TTC549 (cell line): ENCODE measurements at regions not wholly inside any gene's neighbourhood (a gene's known extent, or its start where the extent isn't known, plus 50 kb on each side); places are given as distances from the start of the nearest gene placed in this dataset.

Experiments
- FAIRE-seq: peaks from 2 replicates; lab custom pipeline; 2012; peaks lifted over from hg19 to GRCh38; lab: Jason Lieb, UNC

- peak; percentile 77 for FAIRE-seq
Observed at GRCh38 chr21:28788030-28788429, 204.6 kb downstream of the LTN1 start.

- no peak for FAIRE-seq
Observed at GRCh38 chr21:28783641-28784185, 209.0 kb downstream of the LTN1 start.

DNA sequence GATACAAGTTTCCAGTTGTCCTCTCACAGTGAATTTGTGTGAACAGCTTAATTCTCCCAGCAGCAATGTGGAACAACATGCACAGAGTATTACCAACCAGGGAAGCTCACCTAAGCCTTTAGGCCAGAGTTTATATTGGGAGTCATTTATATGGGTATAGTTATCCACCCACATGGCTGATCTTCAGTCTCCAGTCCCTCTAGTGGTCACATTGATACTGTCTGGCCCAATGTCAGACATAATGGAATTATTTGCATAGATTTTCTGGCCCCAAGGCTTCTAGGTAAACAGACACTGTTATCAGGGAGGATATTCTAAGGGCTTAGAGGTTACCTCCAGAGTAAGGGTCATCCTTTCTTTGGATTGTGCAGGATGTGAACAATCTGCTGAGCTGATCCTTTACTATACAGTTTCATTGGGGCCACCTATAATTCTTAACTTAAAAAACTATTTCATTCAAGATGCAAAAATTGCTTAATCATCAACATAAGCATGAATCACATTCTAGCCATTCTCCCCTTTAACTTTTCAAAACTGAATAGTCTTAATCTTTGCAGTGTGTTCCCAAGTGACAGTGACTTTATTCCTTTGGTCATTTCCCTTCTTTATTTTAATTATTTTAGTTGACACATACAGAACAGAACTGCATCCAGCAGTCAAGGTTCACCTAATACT lies 210.9 kb downstream of the LTN1 start:
- FAIRE-seq, result peak; percentile 62

DNA sequence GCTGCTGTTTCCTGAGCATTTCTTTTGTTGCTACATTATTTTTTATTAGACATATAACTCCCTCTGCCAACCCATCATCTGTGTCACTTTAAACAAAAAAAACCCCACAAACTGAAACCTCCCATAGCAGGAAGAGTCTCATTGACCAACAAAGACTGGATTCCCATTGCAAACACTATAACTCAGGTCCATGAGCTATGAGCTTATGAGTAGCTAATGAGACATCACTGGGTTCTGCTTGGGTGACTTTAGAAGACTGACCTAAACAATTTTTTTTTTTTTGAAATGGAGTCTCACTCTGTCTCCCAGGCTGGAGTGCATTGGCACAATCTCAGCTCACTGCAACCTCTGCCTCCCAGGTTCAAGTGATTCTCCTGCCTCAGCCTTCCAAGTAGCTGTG lies 212.8 kb downstream of the LTN1 start:
- FAIRE-seq, result no peak

DNA sequence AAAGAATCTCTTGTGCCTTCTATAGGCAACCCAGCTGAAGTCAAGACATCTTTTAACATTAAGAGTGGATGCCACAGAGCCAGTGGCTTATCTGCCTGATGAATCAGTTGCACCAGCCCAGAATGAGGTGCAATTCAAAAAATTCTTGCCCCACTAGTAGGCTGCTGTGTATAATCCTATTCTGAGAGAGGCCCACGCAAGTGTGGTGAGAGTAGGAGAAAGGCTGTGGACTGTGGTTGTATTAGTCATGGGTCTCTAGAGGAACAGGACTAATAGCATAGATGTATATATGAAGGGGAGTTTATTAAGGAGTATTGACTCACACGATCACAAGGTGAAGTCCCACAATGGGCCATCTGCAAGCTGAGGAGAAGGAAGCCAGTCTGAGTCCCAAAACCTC lies 216.4 kb downstream of the LTN1 start:
- no peak for FAIRE-seq

DNA sequence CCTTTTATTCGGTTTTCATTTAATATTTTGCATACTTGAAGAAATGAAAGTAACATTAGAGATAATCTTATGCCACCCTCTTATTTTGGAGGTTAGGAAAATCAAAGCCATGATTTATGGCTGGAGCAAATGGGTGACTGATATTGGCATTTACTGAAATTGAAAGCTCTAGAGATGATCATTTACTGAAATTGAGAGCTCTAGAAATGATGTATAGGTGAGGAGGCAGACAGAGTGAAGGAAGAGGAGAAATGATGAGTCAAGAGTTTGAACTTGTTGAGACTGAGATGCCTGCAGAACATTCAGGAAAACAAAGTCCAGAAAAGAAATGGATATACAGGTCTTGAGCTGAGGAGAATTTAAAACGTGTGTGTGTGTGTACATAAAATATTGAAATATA lies 217.6 kb downstream of the LTN1 start:
- FAIRE-seq, result no peak

DNA sequence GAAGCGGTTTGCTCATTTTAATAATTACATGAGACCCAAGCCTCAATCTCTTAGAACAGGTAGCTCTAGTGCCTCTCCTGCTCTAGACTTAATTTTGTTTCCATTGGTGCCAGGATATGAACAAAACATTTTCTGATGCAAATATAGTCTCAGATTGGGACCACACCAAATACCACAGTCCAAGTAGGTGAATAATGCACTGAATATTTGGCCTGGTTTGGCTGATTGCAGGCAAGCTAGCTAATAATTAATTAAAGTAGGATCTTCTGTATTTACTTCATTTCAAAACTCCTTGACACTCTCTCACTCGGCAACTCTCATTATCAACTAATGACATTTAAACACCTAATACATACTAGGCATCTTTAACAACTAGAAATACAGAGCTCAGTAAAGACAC lies 219.6 kb downstream of the LTN1 start:
- FAIRE-seq, result no peak

- peak; percentile 33 for FAIRE-seq
Observed at GRCh38 chr21:28771790-28772501, 220.7 kb downstream of the LTN1 start.

DNA sequence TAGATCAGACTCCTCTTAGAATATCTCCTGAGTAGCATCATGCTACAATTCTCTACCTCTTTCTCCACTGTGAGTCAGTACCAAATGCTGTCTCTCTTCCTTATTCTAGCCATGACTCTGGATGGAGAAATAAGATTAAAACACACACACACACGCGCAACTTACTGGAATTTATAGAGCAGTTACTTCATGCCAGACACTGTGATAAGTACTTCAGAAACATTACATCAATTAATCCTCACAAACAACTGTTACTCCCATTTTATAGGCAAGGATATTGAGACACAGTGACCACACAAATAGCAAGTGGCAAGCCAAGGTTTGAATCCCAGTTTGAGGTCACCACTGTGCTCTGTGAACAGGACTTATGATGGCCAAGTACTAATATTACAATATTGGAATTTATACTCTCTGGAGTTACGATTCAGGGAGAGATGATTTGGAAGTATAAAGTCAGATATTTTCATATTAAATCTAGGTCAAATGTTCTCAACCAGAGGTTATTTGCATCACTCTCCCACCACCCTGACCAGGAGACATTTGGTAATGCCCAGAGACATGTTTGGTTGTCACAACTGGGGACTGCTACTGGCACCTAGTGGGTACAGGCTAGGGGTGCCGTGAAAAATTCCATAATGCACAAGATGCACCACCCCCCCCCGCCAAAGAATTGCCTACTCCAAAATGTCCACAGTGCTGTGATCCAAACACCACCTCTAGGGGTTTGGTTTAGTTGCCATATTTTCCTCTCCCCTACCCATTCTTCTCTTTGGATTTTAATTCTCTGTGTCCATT lies 221.6 kb downstream of the LTN1 start:
- FAIRE-seq, result no peak

DNA sequence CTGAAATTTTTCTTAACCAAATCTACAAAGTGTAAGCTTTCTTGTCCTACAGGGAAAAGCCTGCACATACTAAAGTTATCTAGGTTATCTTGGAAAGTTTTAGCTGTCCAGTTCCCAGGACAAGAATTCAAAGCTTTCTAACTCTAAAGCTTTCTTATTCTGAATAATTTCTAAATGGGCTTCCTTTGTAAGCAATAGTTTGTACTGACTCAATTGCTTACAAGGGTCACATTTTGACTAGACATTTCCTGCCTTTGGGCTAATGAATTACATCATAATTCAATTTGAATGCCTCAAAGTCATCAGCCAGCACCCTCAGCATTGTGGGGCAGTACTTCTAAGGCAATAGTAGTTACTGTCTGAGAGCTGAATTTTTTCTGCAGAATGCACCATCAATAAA lies 223.0 kb downstream of the LTN1 start:
- FAIRE-seq, result no peak

DNA sequence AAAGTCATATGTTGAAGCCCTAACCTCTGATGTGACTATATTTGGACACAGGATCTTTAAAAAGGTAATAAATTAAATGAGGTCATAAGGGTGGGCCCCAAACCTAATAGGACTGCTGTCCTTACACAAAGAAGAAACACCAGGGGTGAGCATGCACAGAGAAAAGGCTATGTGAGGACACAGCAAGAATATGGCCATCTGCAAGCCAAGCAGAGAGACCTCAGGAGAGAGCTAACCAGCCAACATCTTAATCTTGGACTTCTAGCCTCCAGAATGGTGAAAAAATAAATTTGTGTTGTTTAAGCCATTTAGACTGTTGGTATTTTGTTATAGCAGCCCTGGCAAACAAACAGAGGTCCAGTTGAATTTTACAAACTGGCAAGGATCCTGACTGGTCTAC lies 223.9 kb downstream of the LTN1 start:
- FAIRE-seq, result no peak

GRCh38 chr21:28767523-28767922 lies 225.2 kb downstream of the LTN1 start:
- no peak for FAIRE-seq

- no peak for FAIRE-seq
Observed at GRCh38 chr21:28763809-28764418, 228.8 kb downstream of the LTN1 start.

DNA sequence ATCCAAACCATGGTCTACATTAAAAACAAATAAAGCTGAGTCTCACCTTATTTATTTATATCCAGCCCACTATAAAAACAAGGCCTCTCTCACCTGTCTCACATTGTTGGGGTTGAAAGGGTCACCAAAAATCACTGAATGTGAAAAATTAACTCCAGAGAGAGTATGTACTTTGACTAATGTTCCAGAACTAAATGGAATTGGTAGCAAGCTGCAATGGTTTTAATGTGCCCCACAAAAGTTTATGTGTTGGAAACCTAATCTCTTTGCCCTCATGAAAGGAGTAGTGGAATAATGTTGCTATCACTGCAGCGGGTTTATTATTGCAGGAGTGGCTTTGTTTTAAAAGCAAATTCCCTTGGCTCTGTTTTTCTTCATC lies 230.3 kb downstream of the LTN1 start:
- FAIRE-seq, result no peak

GRCh38 chr21:28761674-28762356 lies 230.9 kb downstream of the LTN1 start:
- FAIRE-seq, result no peak

GRCh38 chr21:28758883-28759242 lies 233.8 kb downstream of the LTN1 start:
- no peak for FAIRE-seq

DNA sequence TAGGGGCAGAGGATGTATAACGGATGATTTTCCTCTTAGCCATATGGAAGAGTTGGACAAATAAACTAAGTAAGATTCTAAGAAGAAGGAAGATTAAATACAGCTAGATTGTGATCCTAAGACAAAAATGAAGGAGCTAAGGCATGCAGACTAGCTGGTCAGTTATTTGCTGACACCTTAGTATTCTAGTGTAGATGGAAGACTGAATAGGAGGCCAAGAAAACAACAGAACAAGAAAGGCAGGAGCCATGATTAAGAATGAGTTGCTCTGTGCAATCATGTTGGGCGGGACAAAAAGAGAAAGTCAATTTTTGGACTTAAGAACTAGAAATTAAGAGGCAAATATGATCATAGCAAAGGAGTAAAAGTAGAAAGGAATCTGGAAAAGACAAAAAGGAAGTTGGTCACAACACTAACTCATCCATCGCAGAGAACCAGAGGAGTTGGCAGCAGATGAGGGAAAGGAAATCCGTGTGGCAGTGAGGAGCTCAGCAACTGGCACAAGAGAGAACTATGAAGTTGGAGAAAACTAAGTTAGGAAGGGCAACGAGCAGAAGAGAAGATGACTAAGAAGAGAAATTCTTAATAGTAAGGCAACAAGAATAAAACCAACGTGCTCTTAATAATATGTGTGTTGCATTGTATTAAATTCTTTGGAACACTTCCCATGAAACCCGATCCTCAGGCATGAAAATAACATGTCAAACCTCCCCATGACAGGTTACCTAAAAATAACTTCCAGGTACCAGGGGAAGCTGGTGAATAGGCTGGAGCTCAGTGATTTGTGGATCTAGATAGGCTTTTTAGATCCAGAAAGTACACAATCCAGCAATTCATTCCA lies 234.4 kb downstream of the LTN1 start:
- FAIRE-seq, result no peak

DNA sequence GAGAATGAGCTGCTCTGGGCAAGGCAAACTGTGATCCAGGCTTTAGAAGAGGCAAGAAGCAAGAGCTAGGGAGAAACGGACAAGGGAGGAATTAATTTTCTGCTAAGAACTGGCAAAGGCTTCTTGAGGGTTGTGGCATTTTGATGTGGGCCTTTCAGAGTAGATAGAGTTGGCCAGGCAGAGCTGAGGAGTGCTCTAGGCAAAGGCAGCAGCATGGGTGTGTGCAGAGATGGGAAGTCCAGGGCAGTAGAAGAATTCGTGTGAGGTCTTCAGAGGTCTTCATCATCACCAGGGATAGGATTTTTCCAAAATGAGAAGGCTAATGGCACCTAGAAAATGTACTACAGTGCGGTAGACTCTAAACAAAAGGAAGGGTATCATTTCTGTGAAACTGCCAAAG lies 237.8 kb downstream of the LTN1 start:
- FAIRE-seq, result no peak

DNA sequence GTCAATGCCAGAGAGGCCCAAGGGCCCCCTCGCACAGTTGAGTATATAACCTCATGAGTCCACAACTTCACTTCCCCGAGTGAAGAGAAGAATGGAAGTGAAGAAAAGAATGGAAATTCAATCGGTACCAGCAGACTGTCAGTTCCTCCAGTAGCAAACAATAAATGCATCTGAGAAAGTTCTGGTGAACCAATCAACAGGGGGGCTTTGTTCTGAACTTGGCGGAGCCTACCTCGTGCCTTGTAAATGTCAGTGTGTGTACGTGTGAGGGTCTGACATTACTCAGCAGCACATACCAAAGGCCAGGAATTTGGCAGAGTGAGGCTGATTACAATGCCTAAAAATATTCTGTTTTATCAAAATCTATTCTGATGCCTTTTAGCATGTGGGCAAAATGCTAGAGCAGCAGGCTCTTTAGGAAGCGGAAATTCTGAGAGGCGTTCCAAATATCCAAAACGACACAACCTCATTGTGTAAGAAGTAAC lies 238.5 kb downstream of the LTN1 start:
- FAIRE-seq, result peak; percentile 63

- no peak for FAIRE-seq
Observed at GRCh38 chr21:28752131-28752530, 240.5 kb downstream of the LTN1 start.

DNA sequence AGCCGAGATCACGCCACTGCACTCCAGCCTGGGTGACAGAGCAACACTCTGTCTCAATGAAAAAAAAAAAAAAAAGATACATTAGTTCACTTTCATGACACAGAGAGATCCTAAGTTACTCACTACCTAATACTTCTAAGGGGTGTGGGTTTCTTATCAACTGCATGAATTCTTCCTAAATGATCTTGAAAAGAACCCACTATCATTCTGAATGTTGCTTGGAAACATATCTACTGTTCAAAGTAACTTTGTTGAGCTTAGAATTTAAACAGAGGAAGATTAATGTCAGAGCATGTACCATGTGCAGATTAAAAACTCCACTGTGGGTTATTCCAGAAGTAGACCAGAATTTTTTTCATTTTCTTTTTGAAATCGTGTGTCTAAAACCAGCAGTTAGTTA lies 241.5 kb downstream of the LTN1 start:
- no peak for FAIRE-seq
